Mesenchymal stem cell (in vitro differentiated cells and primary cell): ENCODE measurements at regions not wholly inside any gene's neighbourhood (a gene's known extent, or its start where the extent isn't known, plus 50 kb on each side); places are given as distances from the start of the nearest gene placed in this dataset.

Experiments used
- DNase-seq: peaks from one replicate; pipeline ENCODE4 v3.0.0-alpha.2; 2013
- H2AFZ ChIP-seq: one replicate; pipeline ENCODE4 v1.6.1; 2013; ENCODE audit warnings: low read depth, mild to moderate bottlenecking, control low read depth, inconsistent platforms, low read length, moderate library complexity
- H2AK5ac ChIP-seq: 2 replicates; pipeline ENCODE4 v1.6.1; 2013; ENCODE audit warnings: low read length, moderate library complexity, mild to moderate bottlenecking, inconsistent platforms; ENCODE audit not compliant: severe bottlenecking
- H2BK120ac ChIP-seq: one replicate; pipeline ENCODE4 v1.6.1; 2013; ENCODE audit warnings: low read depth, mild to moderate bottlenecking, inconsistent platforms, low read length, moderate library complexity
- H2BK12ac ChIP-seq, 2 experiments: one replicate each; pipeline ENCODE4 v1.6.1; 2013; ENCODE audit warnings: inconsistent platforms in 2 of 2, low read length in 2 of 2, mild to moderate bottlenecking in 2 of 2, moderate library complexity in 2 of 2, control low read depth in 1 of 2
- H2BK15ac ChIP-seq: one replicate; pipeline ENCODE4 v1.6.1; 2013; ENCODE audit warnings: mild to moderate bottlenecking, low read depth, inconsistent platforms; ENCODE audit not compliant: poor library complexity, severe bottlenecking
- H2BK5ac ChIP-seq: 2 replicates; pipeline ENCODE4 v1.6.1; 2013; ENCODE audit warnings: low read depth, mild to moderate bottlenecking, low read length, control low read depth, inconsistent platforms; ENCODE audit not compliant: poor library complexity, severe bottlenecking
- H3K14ac ChIP-seq, 2 experiments: one replicate each; pipeline ENCODE4 v1.6.1; 2013; ENCODE audit warnings: inconsistent platforms in 2 of 2, low read length in 2 of 2, control low read depth in 1 of 2, mild to moderate bottlenecking in 1 of 2, moderate library complexity in 1 of 2
- H3K18ac ChIP-seq, 2 experiments: one replicate each; pipeline ENCODE4 v1.6.1; 2013; ENCODE audit warnings: inconsistent platforms in 2 of 2, low read length in 2 of 2, control low read depth in 1 of 2, low read depth in 1 of 2, mild to moderate bottlenecking in 1 of 2
- H3K23ac ChIP-seq, 2 experiments: one replicate each; pipeline ENCODE4 v1.6.1; 2013; ENCODE audit warnings: inconsistent platforms in 2 of 2, low read length in 2 of 2, mild to moderate bottlenecking in 2 of 2, moderate library complexity in 2 of 2, control low read depth in 1 of 2
- H3K27ac ChIP-seq: 2 replicates; pipeline ENCODE4 v1.5.1; 2013; ENCODE audit warnings: mild to moderate bottlenecking, moderate library complexity, low read length, control low read depth, inconsistent platforms; ENCODE audit not compliant: poor library complexity, severe bottlenecking
- H3K27me3 ChIP-seq, 2 experiments: 2 replicates each; pipeline versions ENCODE4 v1.6.1 to v1.7.0; 2013; ENCODE audit warnings: low read length in 2 of 2, mild to moderate bottlenecking in 2 of 2, moderate library complexity in 2 of 2, control low read depth in 1 of 2, inconsistent platforms in 1 of 2; ENCODE audit not compliant: control insufficient read depth in 1 of 2, insufficient read depth in 1 of 2
- H3K36me3 ChIP-seq, 2 experiments: 2 replicates each; pipeline versions ENCODE4 v1.6.1 to v1.7.0; 2013; ENCODE audit warnings: low read length in 2 of 2, control low read depth in 1 of 2, inconsistent platforms in 1 of 2, low read depth in 1 of 2, mild to moderate bottlenecking in 1 of 2; ENCODE audit not compliant: insufficient read depth in 2 of 2, control insufficient read depth in 1 of 2
- H3K4ac ChIP-seq, 2 experiments: one replicate each; pipeline ENCODE4 v1.6.1; 2013; ENCODE audit warnings: inconsistent platforms in 2 of 2, low read length in 2 of 2, mild to moderate bottlenecking in 2 of 2, moderate library complexity in 2 of 2, control low read depth in 1 of 2, low read depth in 1 of 2
- H3K4me1 ChIP-seq: 2 replicates; pipeline ENCODE4 v1.6.1; 2013; ENCODE audit warnings: low read depth, low read length, control low read depth; ENCODE audit not compliant: control insufficient read depth, insufficient read depth
- H3K4me2 ChIP-seq: 2 replicates; pipeline ENCODE4 v1.6.1; 2013; ENCODE audit warnings: low read length, mild to moderate bottlenecking, inconsistent platforms; ENCODE audit not compliant: poor library complexity, severe bottlenecking
- H3K4me3 ChIP-seq, 2 experiments: 2 replicates each; pipeline versions ENCODE4 v1.5.1 to v1.7.0; 2013; ENCODE audit warnings: low read length in 2 of 2, mild to moderate bottlenecking in 2 of 2, control low read depth in 1 of 2, low read depth in 1 of 2; ENCODE audit not compliant: insufficient read depth in 1 of 2
- H3K79me1 ChIP-seq: replicated peaks from 2 replicates; pipeline ENCODE4 v1.6.1; 2013; ENCODE audit warnings: mild to moderate bottlenecking, control low read depth, low read length, inconsistent platforms; ENCODE audit not compliant: poor library complexity, severe bottlenecking
- H3K9ac ChIP-seq: 2 replicates; pipeline ENCODE4 v1.7.0; 2013; ENCODE audit warnings: mild to moderate bottlenecking, low read length, moderate library complexity
- H3K9me3 ChIP-seq: 2 replicates; pipeline ENCODE4 v1.7.0; 2013; ENCODE audit warnings: mild to moderate bottlenecking, low read length; ENCODE audit not compliant: control insufficient read depth
- H4K8ac ChIP-seq: one replicate; pipeline ENCODE4 v1.6.1; 2013; ENCODE audit warnings: inconsistent platforms, mild to moderate bottlenecking, low read length, moderate library complexity
- H4K91ac ChIP-seq: one replicate; pipeline ENCODE4 v1.6.1; 2013; ENCODE audit warnings: mild to moderate bottlenecking, low read length, inconsistent platforms
- WGBS: methylation state at CpG from one replicate; pipeline ENCODE4 v1.1.7; 2013; ENCODE audit warnings: mixed read lengths; 5-methylcytosine and 5-hydroxymethylcytosine counted together

DNA sequence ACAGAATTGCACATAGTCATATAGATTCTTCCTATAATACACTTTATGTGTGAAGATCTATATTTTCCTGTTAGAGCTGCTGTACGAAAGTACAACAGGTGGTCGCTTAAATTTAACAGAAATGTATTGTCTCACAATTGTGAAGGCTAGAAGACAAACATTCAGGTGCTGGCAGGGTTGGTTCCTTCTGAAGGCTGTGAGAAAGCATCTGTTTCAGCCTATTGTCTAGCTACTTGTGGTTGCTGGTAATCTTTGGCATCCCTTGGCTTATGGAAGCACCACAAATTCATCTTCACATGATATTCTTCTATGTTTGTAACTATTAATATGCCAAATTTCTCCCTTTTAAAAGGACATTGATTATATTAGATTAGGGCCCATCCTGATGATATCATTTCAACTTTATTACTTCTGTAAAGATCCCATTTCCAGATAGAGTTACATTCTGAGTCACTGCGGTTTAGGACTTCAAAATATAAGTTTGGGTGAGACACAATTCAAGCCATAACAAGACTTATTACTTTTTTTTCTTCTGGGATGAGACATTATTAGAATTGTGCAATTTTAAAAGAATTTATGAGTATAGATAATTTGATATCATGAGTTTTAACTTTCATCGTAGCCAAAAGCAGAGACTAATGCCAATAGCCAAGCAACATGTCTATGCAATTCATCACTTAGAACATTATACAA is 248.1 kb upstream of the BCHE start:
- H2BK12ac ChIP-seq, result no peak overlapping the region
- no peak overlapping the region for H3K4ac ChIP-seq
- no peak overlapping the region for H3K23ac ChIP-seq
- no peak overlapping the region for H2AFZ ChIP-seq
- no peak overlapping the region for H2AK5ac ChIP-seq
- no peak overlapping the region for H3K4me3 ChIP-seq
- H3K9me3 ChIP-seq, result peaks cover 12% of the 10 kb centered on the region
- no peak overlapping the region for H3K9ac ChIP-seq
- H3K36me3 ChIP-seq, result no peaks in the 10 kb centered on the region
- DNase-seq, result no peak
- 96% methylated on average over 2 of the region's 4 CpGs for WGBS
- H4K91ac ChIP-seq, result no peak overlapping the region
- no peaks in the 10 kb centered on the region for H3K27me3 ChIP-seq
- no peak overlapping the region for H2BK5ac ChIP-seq
- no peak overlapping the region for H4K8ac ChIP-seq
- no peak overlapping the region for H2BK15ac ChIP-seq
- H3K4me2 ChIP-seq, result no peak overlapping the region
- no peak overlapping the region for H3K14ac ChIP-seq
- H2BK120ac ChIP-seq, result no peak overlapping the region
- no peak overlapping the region for H3K18ac ChIP-seq
- no peaks in the 10 kb centered on the region for H3K4me1 ChIP-seq
- no peaks in the 10 kb centered on the region for H3K79me1 ChIP-seq
- H3K27ac ChIP-seq, result no peak overlapping the region

DNA sequence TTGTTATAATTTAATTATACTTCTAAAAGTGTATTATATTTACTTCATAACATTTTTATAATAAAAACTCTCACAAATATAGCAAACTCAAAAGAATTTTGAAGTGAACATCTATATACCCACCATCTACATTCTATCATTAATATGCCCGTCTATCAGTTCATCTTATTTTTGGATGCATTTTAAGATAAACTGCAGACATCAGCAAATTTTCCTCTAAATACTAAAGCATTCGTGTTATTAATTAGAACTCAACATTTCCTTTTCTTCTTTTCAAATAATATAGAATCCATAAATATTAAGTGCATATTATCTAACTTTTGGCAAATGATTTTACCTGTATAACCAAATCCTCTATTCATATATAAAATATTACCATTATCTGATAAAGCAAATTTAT is 242.9 kb upstream of the BCHE start:
- Histone ChIP-seq H3K79me1 (no peaks in the 10 kb centered on the region), H3K27me3 (no peaks in the 10 kb centered on the region), H3K23ac (no peak overlapping the region), H3K36me3 (no peaks in the 10 kb centered on the region), H2BK5ac (no peak overlapping the region), H2AFZ (no peak overlapping the region), H3K14ac (no peak overlapping the region), H2BK120ac (no peak overlapping the region), H2BK12ac (no peak overlapping the region), H3K18ac (no peak overlapping the region), H3K4me2 (no peak overlapping the region), H3K4me1 (no peaks in the 10 kb centered on the region), H3K9ac (no peak overlapping the region), H3K4me3 (no peak overlapping the region), H4K8ac (no peak overlapping the region), H3K9me3 (peaks cover 4% of the 10 kb centered on the region), H4K91ac (no peak overlapping the region), H2BK15ac (no peak overlapping the region), H2AK5ac (no peak overlapping the region), H3K27ac (no peak overlapping the region), H3K4ac (no peak overlapping the region)
- no peak for DNase-seq
- WGBS, result 86% methylated on average over 1 of the region's 2 CpGs

DNA sequence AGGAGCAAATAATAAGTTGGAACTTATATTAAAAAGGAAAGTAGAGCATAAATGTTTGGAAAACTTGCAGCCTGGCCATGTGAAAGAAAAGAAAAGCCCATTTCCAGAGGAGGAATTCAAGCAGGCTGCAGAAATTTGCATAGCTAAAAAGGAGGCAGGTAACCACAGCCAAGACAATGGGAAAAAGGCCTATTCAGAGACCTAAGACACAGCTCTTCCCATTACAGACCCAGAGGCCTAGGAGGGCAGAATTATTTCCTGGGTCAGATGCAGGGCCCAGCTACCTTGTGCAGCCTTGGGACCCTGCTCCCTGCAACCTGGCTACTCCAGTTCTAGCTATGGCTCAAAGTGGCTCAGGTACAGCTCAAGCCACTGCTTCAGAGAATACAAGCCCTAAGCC is 234.6 kb upstream of the BCHE start:
- DNase-seq, result no peak
- Histone ChIP-seq H3K4ac (no peak overlapping the region), H3K4me2 (no peak overlapping the region)

GRCh38 chr3:166064476-166064875 is 227.3 kb upstream of the BCHE start:
- Histone ChIP-seq H2BK12ac (no peak overlapping the region), H3K79me1 (no peaks in the 10 kb centered on the region), H4K8ac (no peak overlapping the region), H3K23ac (no peak overlapping the region), H3K4me2 (no peak overlapping the region), H2BK15ac (no peak overlapping the region), H3K36me3 (no peaks in the 10 kb centered on the region), H2BK5ac (no peak overlapping the region), H2AFZ (no peak overlapping the region), H3K9me3 (peaks cover 10% of the 10 kb centered on the region), H3K9ac (no peak overlapping the region), H3K4ac (no peak overlapping the region), H3K4me1 (no peaks in the 10 kb centered on the region), H4K91ac (no peak overlapping the region), H3K18ac (no peak overlapping the region), H3K27ac (no peak overlapping the region), H2BK120ac (no peak overlapping the region), H2AK5ac (no peak overlapping the region), H3K4me3 (no peak overlapping the region), H3K27me3 (no peaks in the 10 kb centered on the region), H3K14ac (no peak overlapping the region)
- over 99% methylated on average over 3 of the region's 4 CpGs for WGBS
- no peak for DNase-seq

More for the DNA sequence above, 234.6 kb upstream of the BCHE start:
- Histone ChIP-seq H3K27me3 (no peaks in the 10 kb centered on the region), H2BK5ac (no peak overlapping the region), H3K79me1 (no peaks in the 10 kb centered on the region), H3K27ac (no peak overlapping the region), H3K14ac (no peak overlapping the region), H3K9me3 (peaks cover 5% of the 10 kb centered on the region), H3K36me3 (no peaks in the 10 kb centered on the region), H2AFZ (no peak overlapping the region), H2AK5ac (no peak overlapping the region), H2BK12ac (no peak overlapping the region), H3K4me1 (no peaks in the 10 kb centered on the region), H3K4me3 (no peak overlapping the region), H3K9ac (no peak overlapping the region), H3K18ac (no peak overlapping the region), H3K23ac (no peak overlapping the region), H2BK120ac (no peak overlapping the region), H4K8ac (no peak overlapping the region), H4K91ac (no peak overlapping the region), H2BK15ac (no peak overlapping the region)
